ENCODE measurements at regions not wholly inside any gene's neighbourhood (a gene's known extent, or its start where the extent isn't known, plus 50 kb on each side); places are given as distances from the start of the nearest gene placed in this dataset.

DNA sequence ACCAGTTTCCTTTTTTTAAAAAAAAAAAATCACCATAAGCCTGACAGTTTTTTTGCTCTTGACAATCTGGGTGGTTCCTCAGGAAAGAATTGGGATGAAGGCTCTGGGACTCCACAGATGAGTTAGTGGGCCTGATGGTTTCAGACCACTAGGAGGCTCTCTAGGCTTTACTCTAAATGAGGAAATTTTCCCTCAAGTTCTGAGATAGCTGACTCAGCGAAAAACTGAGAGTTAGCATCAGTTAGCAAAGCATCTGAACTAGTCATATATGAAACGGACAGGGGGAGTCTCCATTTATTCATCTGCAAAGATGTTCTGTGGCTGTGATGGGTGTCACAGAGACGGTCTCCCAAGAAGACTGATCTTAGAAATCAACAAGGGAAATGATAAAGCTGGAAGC, 314.3 kb upstream of the OR4E1 start:
- no peak for DNase-seq (ENCODE audit: low spot score)
- TF ChIP-seq, protein P1, sequence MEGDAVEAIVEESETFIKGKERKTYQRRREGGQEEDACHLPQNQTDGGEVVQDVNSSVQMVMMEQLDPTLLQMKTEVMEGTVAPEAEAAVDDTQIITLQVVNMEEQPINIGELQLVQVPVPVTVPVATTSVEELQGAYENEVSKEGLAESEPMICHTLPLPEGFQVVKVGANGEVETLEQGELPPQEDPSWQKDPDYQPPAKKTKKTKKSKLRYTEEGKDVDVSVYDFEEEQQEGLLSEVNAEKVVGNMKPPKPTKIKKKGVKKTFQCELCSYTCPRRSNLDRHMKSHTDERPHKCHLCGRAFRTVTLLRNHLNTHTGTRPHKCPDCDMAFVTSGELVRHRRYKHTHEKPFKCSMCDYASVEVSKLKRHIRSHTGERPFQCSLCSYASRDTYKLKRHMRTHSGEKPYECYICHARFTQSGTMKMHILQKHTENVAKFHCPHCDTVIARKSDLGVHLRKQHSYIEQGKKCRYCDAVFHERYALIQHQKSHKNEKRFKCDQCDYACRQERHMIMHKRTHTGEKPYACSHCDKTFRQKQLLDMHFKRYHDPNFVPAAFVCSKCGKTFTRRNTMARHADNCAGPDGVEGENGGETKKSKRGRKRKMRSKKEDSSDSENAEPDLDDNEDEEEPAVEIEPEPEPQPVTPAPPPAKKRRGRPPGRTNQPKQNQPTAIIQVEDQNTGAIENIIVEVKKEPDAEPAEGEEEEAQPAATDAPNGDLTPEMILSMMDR (IDR thresholded peaks at IDR 0.05; ENCODE audit: extremely low read depth, missing control alignments), result no peak

DNA sequence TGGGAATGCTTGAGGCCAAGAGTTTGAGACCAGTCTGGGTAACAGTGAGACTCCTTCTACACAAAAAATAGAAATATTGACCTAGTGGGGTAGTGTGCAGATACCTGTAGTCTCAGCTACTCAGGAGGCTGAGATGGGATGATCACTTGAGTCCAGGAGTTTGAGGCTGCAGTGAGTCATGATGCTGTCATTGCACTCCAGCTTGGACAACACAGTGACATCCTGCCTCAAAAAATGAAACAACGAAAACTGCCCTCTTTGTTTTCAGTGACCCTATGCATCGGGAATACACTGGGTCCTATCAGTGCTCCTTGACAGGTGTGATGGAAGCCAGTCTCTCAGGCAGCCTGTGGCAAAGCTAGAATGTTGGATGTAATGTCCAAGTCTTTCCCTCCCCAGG, 311.5 kb upstream of the OR4E1 start:
- TF ChIP-seq, protein P1 (IDR thresholded peaks at IDR 0.05; ENCODE audit: extremely low read depth, missing control alignments), result no peak
- no peak for DNase-seq (ENCODE audit: low spot score)

DNA sequence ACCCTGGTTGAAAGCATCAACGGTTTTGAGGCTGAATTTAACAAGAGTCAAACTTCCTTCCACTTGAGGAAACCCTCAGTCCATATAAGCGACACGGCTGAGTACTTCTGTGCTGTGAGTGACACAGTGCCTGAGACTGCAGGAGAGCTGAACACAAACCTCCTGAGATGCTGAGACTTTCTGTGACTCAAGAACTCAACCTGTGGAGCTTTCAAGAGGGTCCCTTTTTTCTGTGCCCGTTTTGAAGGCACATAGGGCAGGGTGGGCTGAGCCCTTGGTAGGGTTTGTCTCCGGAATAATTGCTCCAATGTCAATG, 305.3 kb upstream of the OR4E1 start:
- no peak for DNase-seq (ENCODE audit: low spot score)
- TF ChIP-seq, protein P1 (IDR thresholded peaks at IDR 0.05; ENCODE audit: extremely low read depth, missing control alignments), result no peak

DNA sequence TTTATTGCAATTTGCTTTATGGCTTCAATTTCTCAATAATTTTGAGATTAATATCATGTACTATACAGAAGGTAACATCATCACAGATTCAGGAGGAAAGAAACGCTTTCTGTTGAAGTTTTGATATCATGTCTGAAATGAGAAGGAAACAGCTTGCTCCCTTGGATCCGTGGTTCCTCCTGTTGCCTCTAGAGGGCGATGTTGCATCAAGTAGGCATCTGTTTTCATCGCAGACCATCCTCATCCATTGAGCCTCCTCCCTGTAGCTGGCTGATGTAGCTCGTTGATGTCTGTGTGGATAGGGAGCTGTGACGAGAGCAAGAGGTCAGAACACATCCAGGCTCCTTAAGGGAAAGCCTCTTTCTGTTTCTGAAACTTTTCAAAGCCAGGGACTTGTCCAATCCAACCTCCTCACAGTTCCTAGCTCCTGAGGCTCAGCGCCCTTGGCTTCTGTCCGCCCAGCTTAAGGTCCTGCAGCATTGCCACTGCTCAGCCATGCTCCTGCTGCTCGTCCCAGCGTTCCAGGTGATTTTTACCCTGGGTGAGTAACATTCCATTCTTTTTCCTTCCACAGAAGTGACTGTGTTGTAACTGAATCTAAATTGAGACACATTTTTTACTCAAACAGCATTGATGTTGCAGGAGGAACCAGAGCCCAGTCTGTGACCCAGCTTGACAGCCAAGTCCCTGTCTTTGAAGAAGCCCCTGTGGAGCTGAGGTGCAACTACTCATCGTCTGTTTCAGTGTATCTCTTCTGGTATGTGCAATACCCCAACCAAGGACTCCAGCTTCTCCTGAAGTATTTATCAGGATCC, 304.8 kb upstream of the OR4E1 start:
- peak; percentile 59 for DNase-seq (ENCODE audit: low spot score)

DNA sequence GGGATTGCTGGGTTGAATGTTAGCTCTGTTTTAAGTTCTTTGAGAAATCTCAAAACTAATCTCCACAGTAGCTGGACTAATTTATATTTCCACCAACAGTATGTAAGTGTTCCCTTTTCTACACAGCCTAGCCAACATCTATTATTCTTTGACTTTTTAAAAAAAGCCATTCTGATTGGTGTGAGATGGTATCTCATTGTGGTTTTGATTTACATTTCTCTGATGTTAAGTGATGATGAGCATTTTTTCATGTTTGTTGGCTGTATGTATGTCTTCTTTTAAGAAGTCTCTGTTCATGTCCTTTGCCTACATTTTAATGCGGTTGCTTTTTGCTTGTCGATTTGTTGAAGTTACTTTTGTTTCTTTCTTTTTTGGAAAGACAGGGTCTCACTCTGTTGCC, 301.1 kb upstream of the OR4E1 start:
- TF ChIP-seq, protein P1 (IDR thresholded peaks at IDR 0.05; ENCODE audit: extremely low read depth, missing control alignments), result no peak
- DNase-seq (ENCODE audit: low spot score), result no peak

More for the DNA sequence above, 304.8 kb upstream of the OR4E1 start:
- TF ChIP-seq, protein P1 (IDR thresholded peaks at IDR 0.05; ENCODE audit: extremely low read depth, missing control alignments), result peak; percentile 79

DNA sequence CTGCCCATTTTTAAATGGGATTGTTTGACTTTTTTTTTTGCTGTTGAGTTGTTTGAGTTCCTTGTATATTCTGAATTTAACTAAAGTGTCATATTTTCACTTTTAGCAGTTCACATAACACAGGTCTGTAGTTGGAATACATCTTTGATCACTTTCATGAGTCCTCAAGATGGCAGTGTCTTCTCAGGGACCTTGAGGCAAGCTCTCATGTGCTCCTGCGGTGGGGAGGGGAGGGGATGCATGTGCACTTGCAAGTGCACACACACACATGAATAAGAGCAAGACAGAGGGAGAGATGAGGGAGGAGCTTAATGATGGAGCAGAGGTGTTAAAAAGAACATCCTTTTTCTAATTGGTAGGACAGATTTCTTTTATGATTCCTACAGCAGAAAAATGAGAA, 291.4 kb upstream of the OR4E1 start:
- TF ChIP-seq, protein P1 (IDR thresholded peaks at IDR 0.05; ENCODE audit: extremely low read depth, missing control alignments), result no peak
- DNase-seq (ENCODE audit: low spot score), result no peak

DNA sequence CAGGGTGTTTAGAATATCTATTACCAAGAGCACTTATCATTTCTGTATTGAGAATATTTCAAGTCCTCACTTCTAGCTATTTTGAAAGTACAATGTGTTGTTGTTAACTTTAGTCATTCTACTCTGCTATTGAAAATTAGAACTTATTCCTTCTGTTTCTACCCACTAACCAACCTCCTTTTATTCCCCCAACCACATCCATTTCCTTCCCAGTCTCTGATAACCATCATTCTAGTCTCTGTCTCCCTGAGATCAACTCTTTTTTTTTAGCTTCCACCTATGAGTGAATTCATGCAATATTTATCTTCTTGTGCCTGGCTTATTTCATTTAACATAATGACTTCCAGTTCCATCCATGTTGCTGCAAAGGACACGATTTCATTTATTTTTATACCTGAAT, 290.6 kb upstream of the OR4E1 start:
- TF ChIP-seq, protein P1 (IDR thresholded peaks at IDR 0.05; ENCODE audit: extremely low read depth, missing control alignments), result no peak
- DNase-seq (ENCODE audit: low spot score), result no peak
